ENCODE measurements at regions not wholly inside any gene's neighbourhood (a gene's known extent, or its start where the extent isn't known, plus 50 kb on each side); places are given as distances from the start of the nearest gene placed in this dataset.

DNA sequence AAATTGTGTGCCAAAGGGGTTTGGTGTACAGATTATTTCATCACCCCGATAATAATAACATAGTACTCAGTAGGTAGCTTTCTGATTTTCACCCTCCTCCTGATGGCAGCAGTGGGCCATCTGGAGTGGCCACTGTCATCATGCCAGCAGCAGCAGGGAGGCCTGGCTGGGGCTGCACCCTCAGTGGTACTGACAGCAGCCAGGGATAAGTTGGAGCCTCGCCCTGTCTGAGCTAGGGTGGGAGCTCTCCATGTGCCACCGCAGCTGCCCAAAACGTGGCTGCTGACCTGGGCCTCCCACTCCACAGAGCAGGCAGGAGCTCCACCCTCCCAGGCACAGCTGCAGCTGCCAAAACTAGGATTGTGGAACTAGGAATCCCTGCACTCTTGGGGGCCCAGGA is 700.8 kb upstream of the KCND2 start:
- DNase-seq (ENCODE audit: low spot score), result no peak
- H3K27me3 ChIP-seq (ENCODE audit: control insufficient read depth in 4 of 4, insufficient read depth in 4 of 4, low read length in 3 of 4), result no peaks in the 10 kb centered on the region
- WGBS, result 80% methylated on average over 4 of the region's 4 CpGs
- no peak overlapping the region for H3K4me3 ChIP-seq (ENCODE audit: low read depth in 1 of 3, low read length in 3 of 3)
- no peaks in the 10 kb centered on the region for H3K9me3 ChIP-seq (ENCODE audit: control insufficient read depth in 4 of 4, low read length in 3 of 4)
- H3K4me1 ChIP-seq (ENCODE audit: control insufficient read depth in 4 of 4, insufficient read depth in 4 of 4, low read length in 3 of 4), result no peaks in the 10 kb centered on the region
- no peaks in the 10 kb centered on the region for H3K36me3 ChIP-seq (ENCODE audit: control insufficient read depth in 4 of 4, insufficient read depth in 3 of 4, low read depth in 1 of 4, low read length in 3 of 4)
- TF ChIP-seq TAF1 (conservative IDR thresholded peaks at IDR 0.05) (no peak), RXRA (IDR thresholded peaks at IDR 0.05) (no peak), HNF4A (conservative IDR thresholded peaks at IDR 0.05) (no peak), SP1 (IDR thresholded peaks at IDR 0.05) (no peak), JUND (IDR thresholded peaks at IDR 0.05) (no peak), NR2F2 (IDR thresholded peaks at IDR 0.05) (no peak), FOXA2 (IDR thresholded peaks at IDR 0.05) (no peak), YY1 (IDR thresholded peaks at IDR 0.05) (no peak), HNF4G (IDR thresholded peaks at IDR 0.05) (no peak), EGR1 (IDR thresholded peaks at IDR 0.05; ENCODE audit: low read depth in 2 of 2) (no peak), GABPA (IDR thresholded peaks at IDR 0.05 in 1 of 2, conservative IDR thresholded peaks at IDR 0.05 in 1 of 2) (no peak), FOXA1 (IDR thresholded peaks at IDR 0.05) (no peak), RAD21 (IDR thresholded peaks at IDR 0.05) (no peak)
- TF ChIP-seq, protein P1, sequence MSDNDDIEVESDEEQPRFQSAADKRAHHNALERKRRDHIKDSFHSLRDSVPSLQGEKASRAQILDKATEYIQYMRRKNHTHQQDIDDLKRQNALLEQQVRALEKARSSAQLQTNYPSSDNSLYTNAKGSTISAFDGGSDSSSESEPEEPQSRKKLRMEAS (IDR thresholded peaks at IDR 0.05), result no peak
- TF ChIP-seq, protein P2, sequence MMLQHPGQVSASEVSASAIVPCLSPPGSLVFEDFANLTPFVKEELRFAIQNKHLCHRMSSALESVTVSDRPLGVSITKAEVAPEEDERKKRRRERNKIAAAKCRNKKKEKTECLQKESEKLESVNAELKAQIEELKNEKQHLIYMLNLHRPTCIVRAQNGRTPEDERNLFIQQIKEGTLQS (IDR thresholded peaks at IDR 0.05), result no peak
- TF ChIP-seq, protein P3, sequence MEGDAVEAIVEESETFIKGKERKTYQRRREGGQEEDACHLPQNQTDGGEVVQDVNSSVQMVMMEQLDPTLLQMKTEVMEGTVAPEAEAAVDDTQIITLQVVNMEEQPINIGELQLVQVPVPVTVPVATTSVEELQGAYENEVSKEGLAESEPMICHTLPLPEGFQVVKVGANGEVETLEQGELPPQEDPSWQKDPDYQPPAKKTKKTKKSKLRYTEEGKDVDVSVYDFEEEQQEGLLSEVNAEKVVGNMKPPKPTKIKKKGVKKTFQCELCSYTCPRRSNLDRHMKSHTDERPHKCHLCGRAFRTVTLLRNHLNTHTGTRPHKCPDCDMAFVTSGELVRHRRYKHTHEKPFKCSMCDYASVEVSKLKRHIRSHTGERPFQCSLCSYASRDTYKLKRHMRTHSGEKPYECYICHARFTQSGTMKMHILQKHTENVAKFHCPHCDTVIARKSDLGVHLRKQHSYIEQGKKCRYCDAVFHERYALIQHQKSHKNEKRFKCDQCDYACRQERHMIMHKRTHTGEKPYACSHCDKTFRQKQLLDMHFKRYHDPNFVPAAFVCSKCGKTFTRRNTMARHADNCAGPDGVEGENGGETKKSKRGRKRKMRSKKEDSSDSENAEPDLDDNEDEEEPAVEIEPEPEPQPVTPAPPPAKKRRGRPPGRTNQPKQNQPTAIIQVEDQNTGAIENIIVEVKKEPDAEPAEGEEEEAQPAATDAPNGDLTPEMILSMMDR (IDR thresholded peaks at IDR 0.05; ENCODE audit: low read depth, low read length, missing input control), result no peak
- TF ChIP-seq, protein P4, sequence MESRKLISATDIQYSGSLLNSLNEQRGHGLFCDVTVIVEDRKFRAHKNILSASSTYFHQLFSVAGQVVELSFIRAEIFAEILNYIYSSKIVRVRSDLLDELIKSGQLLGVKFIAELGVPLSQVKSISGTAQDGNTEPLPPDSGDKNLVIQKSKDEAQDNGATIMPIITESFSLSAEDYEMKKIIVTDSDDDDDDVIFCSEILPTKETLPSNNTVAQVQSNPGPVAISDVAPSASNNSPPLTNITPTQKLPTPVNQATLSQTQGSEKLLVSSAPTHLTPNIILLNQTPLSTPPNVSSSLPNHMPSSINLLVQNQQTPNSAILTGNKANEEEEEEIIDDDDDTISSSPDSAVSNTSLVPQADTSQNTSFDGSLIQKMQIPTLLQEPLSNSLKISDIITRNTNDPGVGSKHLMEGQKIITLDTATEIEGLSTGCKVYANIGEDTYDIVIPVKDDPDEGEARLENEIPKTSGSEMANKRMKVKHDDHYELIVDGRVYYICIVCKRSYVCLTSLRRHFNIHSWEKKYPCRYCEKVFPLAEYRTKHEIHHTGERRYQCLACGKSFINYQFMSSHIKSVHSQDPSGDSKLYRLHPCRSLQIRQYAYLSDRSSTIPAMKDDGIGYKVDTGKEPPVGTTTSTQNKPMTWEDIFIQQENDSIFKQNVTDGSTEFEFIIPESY (IDR thresholded peaks at IDR 0.05), result no peak
- TF ChIP-seq, protein P5, sequence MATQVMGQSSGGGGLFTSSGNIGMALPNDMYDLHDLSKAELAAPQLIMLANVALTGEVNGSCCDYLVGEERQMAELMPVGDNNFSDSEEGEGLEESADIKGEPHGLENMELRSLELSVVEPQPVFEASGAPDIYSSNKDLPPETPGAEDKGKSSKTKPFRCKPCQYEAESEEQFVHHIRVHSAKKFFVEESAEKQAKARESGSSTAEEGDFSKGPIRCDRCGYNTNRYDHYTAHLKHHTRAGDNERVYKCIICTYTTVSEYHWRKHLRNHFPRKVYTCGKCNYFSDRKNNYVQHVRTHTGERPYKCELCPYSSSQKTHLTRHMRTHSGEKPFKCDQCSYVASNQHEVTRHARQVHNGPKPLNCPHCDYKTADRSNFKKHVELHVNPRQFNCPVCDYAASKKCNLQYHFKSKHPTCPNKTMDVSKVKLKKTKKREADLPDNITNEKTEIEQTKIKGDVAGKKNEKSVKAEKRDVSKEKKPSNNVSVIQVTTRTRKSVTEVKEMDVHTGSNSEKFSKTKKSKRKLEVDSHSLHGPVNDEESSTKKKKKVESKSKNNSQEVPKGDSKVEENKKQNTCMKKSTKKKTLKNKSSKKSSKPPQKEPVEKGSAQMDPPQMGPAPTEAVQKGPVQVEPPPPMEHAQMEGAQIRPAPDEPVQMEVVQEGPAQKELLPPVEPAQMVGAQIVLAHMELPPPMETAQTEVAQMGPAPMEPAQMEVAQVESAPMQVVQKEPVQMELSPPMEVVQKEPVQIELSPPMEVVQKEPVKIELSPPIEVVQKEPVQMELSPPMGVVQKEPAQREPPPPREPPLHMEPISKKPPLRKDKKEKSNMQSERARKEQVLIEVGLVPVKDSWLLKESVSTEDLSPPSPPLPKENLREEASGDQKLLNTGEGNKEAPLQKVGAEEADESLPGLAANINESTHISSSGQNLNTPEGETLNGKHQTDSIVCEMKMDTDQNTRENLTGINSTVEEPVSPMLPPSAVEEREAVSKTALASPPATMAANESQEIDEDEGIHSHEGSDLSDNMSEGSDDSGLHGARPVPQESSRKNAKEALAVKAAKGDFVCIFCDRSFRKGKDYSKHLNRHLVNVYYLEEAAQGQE (IDR thresholded peaks at IDR 0.05), result no peak
- no peak overlapping the region for H3K9ac ChIP-seq (ENCODE audit: low read depth in 1 of 2, low read length in 2 of 2)
- no peak overlapping the region for H3K27ac ChIP-seq (ENCODE audit: low read depth in 1 of 2, low read length in 2 of 2)

Measured in liver (tissue), 8 donors.